IMR-90 (cell line): ENCODE measurements at regions not wholly inside any gene's neighbourhood (a gene's known extent, or its start where the extent isn't known, plus 50 kb on each side); places are given as distances from the start of the nearest gene placed in this dataset.
A peak's percentile ranks its signal among the peaks of the same experiment; 100 is the strongest.

Experiments
- ATAC-seq: fragments of 200-7000 bp; cut with Tn5 transposase; 2 replicates; pipeline ENCODE4 v1.9.1; 2020; ENCODE audit warnings: low read depth, mild to moderate bottlenecking, moderate library complexity
- BruUV-seq: library from RNA; stranded (reverse); fragments of 400-500 nt; replicated peaks from 2 replicates; lab custom pipeline; 2021; lab: Mats Ljungman, UMichigan
- CTCF ChIA-PET: fragments of 300-600 bp; formaldehyde crosslinking; extraction: SDS; loops from one replicate; lab custom pipeline; 2021; ENCODE audit warnings: antibody characterized with exemption; lab: Yijun Ruan, JAX
- POLR2A ChIA-PET: fragments of 300-600 bp; sonication (Branson Sonifier 250); formaldehyde crosslinking; loops from one replicate; lab custom pipeline; 2022; ENCODE audit warnings: antibody characterized with exemption; ENCODE audit not compliant: unreplicated experiment; lab: Charles Lee
- DNase-seq: peaks from one replicate; pipeline ENCODE4 v3.0.0; 2013
- H2AFZ ChIP-seq: replicated peaks from 2 replicates; pipeline ENCODE3; 2013; ENCODE audit warnings: low read length, mild to moderate bottlenecking; ENCODE audit not compliant: poor library complexity
- H2AK5ac ChIP-seq: 2 replicates; pipeline ENCODE4 v1.6.1; 2013; ENCODE audit warnings: low read depth, low read length, inconsistent platforms
- H2AK9ac ChIP-seq: replicated peaks from 2 replicates; pipeline ENCODE3; 2013; ENCODE audit warnings: mild to moderate bottlenecking, low read depth, low read length, moderate library complexity; ENCODE audit not compliant: poor library complexity
- H2BK120ac ChIP-seq: 2 replicates; pipeline ENCODE4 v1.6.1; 2013; ENCODE audit warnings: low read depth, low read length, inconsistent platforms
- H2BK15ac ChIP-seq: 3 replicates; pipeline ENCODE4 v1.6.1; 2013; ENCODE audit warnings: low read depth, low read length, inconsistent platforms
- H2BK20ac ChIP-seq: 2 replicates; pipeline ENCODE4 v1.6.1; 2013; ENCODE audit warnings: low read depth, mild to moderate bottlenecking, inconsistent platforms, low read length, moderate library complexity
- H2BK5ac ChIP-seq: 2 replicates; pipeline ENCODE4 v1.6.1; 2013; ENCODE audit warnings: mild to moderate bottlenecking, low read depth, low read length, inconsistent platforms; ENCODE audit not compliant: poor library complexity, severe bottlenecking
- H3K14ac ChIP-seq: replicated peaks from 2 replicates; pipeline ENCODE4 v1.6.1; 2013; ENCODE audit warnings: low read depth, low read length, inconsistent platforms
- H3K18ac ChIP-seq: 2 replicates; pipeline ENCODE4 v1.6.1; 2013; ENCODE audit warnings: low read depth, low read length, control low read depth
- H3K23ac ChIP-seq: 2 replicates; pipeline ENCODE4 v1.6.1; 2013; ENCODE audit warnings: low read depth, low read length, inconsistent platforms
- H3K27ac ChIP-seq: 2 replicates; pipeline ENCODE4 v1.5.1; 2013; ENCODE audit warnings: mild to moderate bottlenecking, control low read depth, low read length; ENCODE audit not compliant: insufficient read depth
- H3K27me3 ChIP-seq: 2 replicates; pipeline ENCODE4 v1.6.1; 2013; ENCODE audit warnings: low read length; ENCODE audit not compliant: control insufficient read depth, insufficient read depth
- H3K36me3 ChIP-seq: 2 replicates; pipeline ENCODE4 v1.6.1; 2013; ENCODE audit warnings: low read length, mixed read lengths; ENCODE audit not compliant: control insufficient read depth, insufficient read depth
- H3K4ac ChIP-seq: 2 replicates; pipeline ENCODE4 v1.6.1; 2013; ENCODE audit warnings: low read depth, low read length, inconsistent platforms
- H3K4me1 ChIP-seq: 2 replicates; pipeline ENCODE4 v1.6.1; 2013; ENCODE audit warnings: low read length, mixed read lengths; ENCODE audit not compliant: control insufficient read depth, insufficient read depth
- H3K4me2 ChIP-seq: 2 replicates; pipeline ENCODE4 v1.6.1; 2013; ENCODE audit warnings: low read depth, mild to moderate bottlenecking, control low read depth, low read length, moderate library complexity
- H3K4me3 ChIP-seq: 2 replicates; pipeline ENCODE4 v1.5.1; 2013; ENCODE audit warnings: low read depth, mild to moderate bottlenecking, control low read depth, low read length, moderate library complexity; ENCODE audit not compliant: insufficient read depth
- H3K56ac ChIP-seq: 2 replicates; pipeline ENCODE4 v1.6.1; 2013; ENCODE audit warnings: low read length, inconsistent platforms; ENCODE audit not compliant: insufficient read depth; ENCODE audit errors: extremely low read depth
- H3K79me1 ChIP-seq, 2 experiments: 2 replicates each; pipeline ENCODE4 v1.6.1; 2013; ENCODE audit warnings: low read length in 2 of 2, inconsistent platforms in 1 of 2, low read depth in 1 of 2
- H3K9ac ChIP-seq: 2 replicates; pipeline ENCODE4 v1.6.1; 2013; ENCODE audit warnings: low read depth, low read length, control low read depth
- H3K9me1 ChIP-seq: 2 replicates; pipeline ENCODE4 v1.6.1; 2013; ENCODE audit warnings: low read length, inconsistent platforms; ENCODE audit not compliant: insufficient read depth
- H3K9me3 ChIP-seq: 2 replicates; pipeline ENCODE4 v1.6.1; 2013; ENCODE audit warnings: low read length; ENCODE audit not compliant: control insufficient read depth, insufficient read depth
- H4K20me1 ChIP-seq: 2 replicates; pipeline ENCODE4 v1.6.1; 2013; ENCODE audit warnings: low read length, inconsistent platforms; ENCODE audit not compliant: insufficient read depth
- H4K5ac ChIP-seq: 2 replicates; pipeline ENCODE4 v1.6.1; 2013; ENCODE audit warnings: mild to moderate bottlenecking, low read depth, low read length, control low read depth
- H4K8ac ChIP-seq, 2 experiments: 2 replicates each; pipeline ENCODE4 v1.6.1; 2013; ENCODE audit warnings: low read depth in 2 of 2, low read length in 2 of 2, control low read depth in 1 of 2, inconsistent platforms in 1 of 2
- H4K91ac ChIP-seq: 2 replicates; pipeline ENCODE4 v1.6.1; 2013; ENCODE audit warnings: low read depth, low read length, inconsistent platforms; ENCODE audit not compliant: insufficient read depth
- BHLHE40 ChIP-seq: fragments of 150-350 bp; IDR thresholded peaks from 2 replicates; pipeline ENCODE4 v1.6.1; 2016; ENCODE audit warnings: mild to moderate bottlenecking, low read depth, low read length
- CEBPB ChIP-seq: IDR thresholded peaks from 2 replicates; pipeline ENCODE4 v1.6.1; 2012; ENCODE audit warnings: low read depth, low read length, improper control_type of control experiment
- CTCF ChIP-seq: conservative IDR thresholded peaks from 2 replicates; pipeline ENCODE4 v1.5.1; 2012; ENCODE audit warnings: mild to moderate bottlenecking, low read depth, low read length, improper control_type of control experiment
- FOS ChIP-seq: fragments of 150-350 bp; IDR thresholded peaks from 2 replicates; pipeline ENCODE4 v1.6.1; 2016; ENCODE audit warnings: low read depth, low read length
- POLR2A ChIP-seq: IDR thresholded peaks from 2 replicates; pipeline ENCODE4 v1.6.1; 2012; ENCODE audit warnings: mild to moderate bottlenecking, low read depth, low read length
- RCOR1 ChIP-seq: IDR thresholded peaks from 2 replicates; pipeline ENCODE4 v1.6.1; 2012; ENCODE audit warnings: mild to moderate bottlenecking, low read length, improper control_type of control experiment; ENCODE audit not compliant: insufficient replicate concordance
- WGBS, 2 experiments: methylation state at CpG; one replicate each; pipeline versions ENCODE4 v1.1.5 to v1.1.7; 2013; ENCODE audit warnings: missing lambda C conversion rate in 2 of 2; ENCODE audit not compliant: insufficient read length in 1 of 2; ENCODE audit errors: extremely low coverage in 2 of 2; 5-methylcytosine and 5-hydroxymethylcytosine counted together
- dilution Hi-C: fragments of 300-500 bp; cut with HindIII; formaldehyde crosslinking; loops from one replicate; pipeline ENCODE4 v1.14.3; 2018; ENCODE audit warnings: low sequenced_read_pairs; ENCODE audit not compliant: unreplicated experiment
- in situ Hi-C: fragments of 300-500 bp; cut with MboI; formaldehyde crosslinking; loops from 3 replicates; pipeline ENCODE4 v1.14.3; 2019; ENCODE audit warnings: low sequenced_read_pairs, inconsistent platforms, mixed read lengths
- intact Hi-C: fragments of 100-400 bp; cut with micrococcal nuclease; formaldehyde crosslinking; loops from 2 replicates; pipeline ENCODE4 v1.10.0; 2022

- dilution Hi-C loops, result no loop called here
Measured at GRCh38 chr5:92652756-92653155, 928.3 kb downstream of the NR2F1-AS1 start.

More at GRCh38 chr5:92652756-92653155, 928.3 kb downstream of the NR2F1-AS1 start:
- Histone ChIP-seq H3K9me3 (no peaks in the 10 kb centered on the region), H3K14ac (no peak overlapping the region), H2BK15ac (no peak overlapping the region), H3K36me3 (no peaks in the 10 kb centered on the region), H2AK5ac (no peak overlapping the region), H3K56ac (no peak overlapping the region), H3K4me2 (no peak overlapping the region), H3K4me3 (no peak overlapping the region), H3K79me1 (no peaks in the 10 kb centered on the region), H3K4ac (no peak overlapping the region), H4K91ac (no peak overlapping the region), H3K9ac (no peak overlapping the region), H3K27ac (peak overlapping the region; percentile 49; the same call in 1 of the 2 replicates), H3K4me1 (no peaks in the 10 kb centered on the region), H2BK20ac (no peak overlapping the region), H3K18ac (no peak overlapping the region), H2AK9ac (no peak overlapping the region), H4K8ac (no peak overlapping the region), H2AFZ (no peak overlapping the region), H2BK120ac (no peak overlapping the region), H3K9me1 (no peaks in the 10 kb centered on the region), H4K5ac (no peak overlapping the region), H4K20me1 (no peaks in the 10 kb centered on the region), H3K23ac (no peak overlapping the region), H2BK5ac (no peak overlapping the region), H3K27me3 (no peaks in the 10 kb centered on the region)
- TF ChIP-seq FOS (no peak), RCOR1 (no peak), BHLHE40 (no peak), CTCF (no peak), POLR2A (no peak), CEBPB (no peak)
- in situ Hi-C loops, result no loop called here
- DNase-seq, result peak; percentile 71
- ChIA-PET POLR2A (no interaction called here), CTCF (no interaction called here)
- intact Hi-C loops, result no loop called here
- peak; percentile 80 for ATAC-seq
- no CpG with 5 or more reads among the region's 1 CpG for WGBS, 2 experiments
- no TSS peak for BruUV-seq
